ENCODE measurements at regions not wholly inside any gene's neighbourhood (a gene's known extent, or its start where the extent isn't known, plus 50 kb on each side); places are given as distances from the start of the nearest gene placed in this dataset.

- TF ChIP-seq, protein P1, sequence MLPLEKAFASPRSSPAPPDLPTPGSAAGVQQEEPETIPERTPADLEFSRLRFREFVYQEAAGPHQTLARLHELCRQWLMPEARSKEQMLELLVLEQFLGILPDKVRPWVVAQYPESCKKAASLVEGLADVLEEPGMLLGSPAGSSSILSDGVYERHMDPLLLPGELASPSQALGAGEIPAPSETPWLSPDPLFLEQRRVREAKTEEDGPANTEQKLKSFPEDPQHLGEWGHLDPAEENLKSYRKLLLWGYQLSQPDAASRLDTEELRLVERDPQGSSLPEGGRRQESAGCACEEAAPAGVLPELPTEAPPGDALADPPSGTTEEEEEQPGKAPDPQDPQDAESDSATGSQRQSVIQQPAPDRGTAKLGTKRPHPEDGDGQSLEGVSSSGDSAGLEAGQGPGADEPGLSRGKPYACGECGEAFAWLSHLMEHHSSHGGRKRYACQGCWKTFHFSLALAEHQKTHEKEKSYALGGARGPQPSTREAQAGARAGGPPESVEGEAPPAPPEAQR (CRISPR knock-in tag; IDR thresholded peaks at IDR 0.05), result no peak
- TF ChIP-seq GRHL2 (CRISPR knock-in tag; IDR thresholded peaks at IDR 0.05; ENCODE audit: insufficient replicate concordance, severe bottlenecking), result no peak
- no peak for TF ChIP-seq FOXJ3 (CRISPR knock-in tag; IDR thresholded peaks at IDR 0.05; ENCODE audit: borderline replicate concordance)
- TF ChIP-seq EMX1 (CRISPR knock-in tag; IDR thresholded peaks at IDR 0.05), result no peak
- no peak for TF ChIP-seq AR (CRISPR knock-in tag; IDR thresholded peaks at IDR 0.05)
- TF ChIP-seq, protein P2, sequence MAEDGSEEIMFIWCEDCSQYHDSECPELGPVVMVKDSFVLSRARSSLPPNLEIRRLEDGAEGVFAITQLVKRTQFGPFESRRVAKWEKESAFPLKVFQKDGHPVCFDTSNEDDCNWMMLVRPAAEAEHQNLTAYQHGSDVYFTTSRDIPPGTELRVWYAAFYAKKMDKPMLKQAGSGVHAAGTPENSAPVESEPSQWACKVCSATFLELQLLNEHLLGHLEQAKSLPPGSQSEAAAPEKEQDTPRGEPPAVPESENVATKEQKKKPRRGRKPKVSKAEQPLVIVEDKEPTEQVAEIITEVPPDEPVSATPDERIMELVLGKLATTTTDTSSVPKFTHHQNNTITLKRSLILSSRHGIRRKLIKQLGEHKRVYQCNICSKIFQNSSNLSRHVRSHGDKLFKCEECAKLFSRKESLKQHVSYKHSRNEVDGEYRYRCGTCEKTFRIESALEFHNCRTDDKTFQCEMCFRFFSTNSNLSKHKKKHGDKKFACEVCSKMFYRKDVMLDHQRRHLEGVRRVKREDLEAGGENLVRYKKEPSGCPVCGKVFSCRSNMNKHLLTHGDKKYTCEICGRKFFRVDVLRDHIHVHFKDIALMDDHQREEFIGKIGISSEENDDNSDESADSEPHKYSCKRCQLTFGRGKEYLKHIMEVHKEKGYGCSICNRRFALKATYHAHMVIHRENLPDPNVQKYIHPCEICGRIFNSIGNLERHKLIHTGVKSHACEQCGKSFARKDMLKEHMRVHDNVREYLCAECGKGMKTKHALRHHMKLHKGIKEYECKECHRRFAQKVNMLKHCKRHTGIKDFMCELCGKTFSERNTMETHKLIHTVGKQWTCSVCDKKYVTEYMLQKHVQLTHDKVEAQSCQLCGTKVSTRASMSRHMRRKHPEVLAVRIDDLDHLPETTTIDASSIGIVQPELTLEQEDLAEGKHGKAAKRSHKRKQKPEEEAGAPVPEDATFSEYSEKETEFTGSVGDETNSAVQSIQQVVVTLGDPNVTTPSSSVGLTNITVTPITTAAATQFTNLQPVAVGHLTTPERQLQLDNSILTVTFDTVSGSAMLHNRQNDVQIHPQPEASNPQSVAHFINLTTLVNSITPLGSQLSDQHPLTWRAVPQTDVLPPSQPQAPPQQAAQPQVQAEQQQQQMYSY (CRISPR knock-in tag; IDR thresholded peaks at IDR 0.05), result no peak
Measured at GRCh38 chr1:238451781-238452310, 561.1 kb upstream of the ZP4 start (continued).

DNA sequence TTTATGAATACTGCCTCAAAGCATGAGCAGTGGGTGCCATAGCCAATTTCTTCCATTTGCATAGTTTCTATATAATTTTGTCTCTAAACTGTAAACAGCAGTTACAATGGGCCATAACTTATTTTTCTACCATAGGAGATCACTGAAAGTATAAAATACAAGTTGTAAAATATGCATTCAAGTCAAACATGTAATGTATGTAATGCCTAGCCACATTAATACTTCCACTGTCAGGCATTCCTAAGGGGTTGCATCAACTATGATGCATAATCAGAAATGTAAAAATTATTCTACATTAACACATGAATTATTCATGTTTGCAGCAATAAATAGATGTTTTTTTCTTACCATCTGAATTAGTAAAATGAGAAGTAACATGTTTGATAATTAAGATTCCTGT, 560.3 kb upstream of the ZP4 start:
- CTCF ChIA-PET, result no interaction called here
- H3K4me1 Mint-ChIP-seq, result no peaks in the 10 kb centered on the region
- H3K27ac Mint-ChIP-seq, result no peak overlapping the region
- 0 out of 2 replicates have a peak, but pooled peaks cover 4% of the 10 kb centered on the region for H3K36me3 Mint-ChIP-seq
- POLR2A ChIA-PET, result no interaction called here
- ATAC-seq (no peak), DNase-seq (ENCODE audit: low spot score) (no peak)
- TF ChIP-seq ZNF396 (CRISPR knock-in tag; IDR thresholded peaks at IDR 0.05; ENCODE audit: borderline replicate concordance), result no peak
- TF ChIP-seq SMAD4 (CRISPR knock-in tag; IDR thresholded peaks at IDR 0.05), result no peak
- TF ChIP-seq ZNF416 (CRISPR knock-in tag; IDR thresholded peaks at IDR 0.05), result no peak
- TF ChIP-seq AR (CRISPR knock-in tag; IDR thresholded peaks at IDR 0.05), result no peak
- no peak for TF ChIP-seq HMGA2 (CRISPR knock-in tag; IDR thresholded peaks at IDR 0.05)
- TF ChIP-seq OVOL2 (CRISPR knock-in tag; IDR thresholded peaks at IDR 0.05; ENCODE audit: borderline replicate concordance), result no peak
- no peak for TF ChIP-seq EMX1 (CRISPR knock-in tag; IDR thresholded peaks at IDR 0.05)
- no peak for TF ChIP-seq E2F5 (CRISPR knock-in tag; IDR thresholded peaks at IDR 0.05)
- no peak for TF ChIP-seq JAZF1 (CRISPR knock-in tag; IDR thresholded peaks at IDR 0.05)
- TF ChIP-seq FOXK1 (CRISPR knock-in tag; IDR thresholded peaks at IDR 0.05), result no peak
- no peak for TF ChIP-seq NFYB (CRISPR knock-in tag; conservative IDR thresholded peaks at IDR 0.05; ENCODE audit: low read depth)
- H3K27me3 Mint-ChIP-seq (ENCODE audit: low read depth), result no peaks in the 10 kb centered on the region
- no peak overlapping the region for H3K4me3 Mint-ChIP-seq
- H3K9me3 Mint-ChIP-seq, result peaks cover 5% of the 10 kb centered on the region
